H1 (cell line): ENCODE measurements at regions not wholly inside any gene's neighbourhood (a gene's known extent, or its start where the extent isn't known, plus 50 kb on each side); places are given as distances from the start of the nearest gene placed in this dataset.

ENCODE experiments used
- CTCF ChIA-PET: fragments of 300-600 bp; sonication (Branson Sonifier 250); formaldehyde crosslinking; loops from one replicate; lab custom pipeline; 2021; ENCODE audit not compliant: partially characterized antibody; lab: Charles Lee
- POLR2A ChIA-PET: fragments of 300-600 bp; sonication (Branson Sonifier 250); formaldehyde crosslinking; loops from one replicate; lab custom pipeline; 2021; ENCODE audit warnings: inconsistent platforms; ENCODE audit not compliant: partially characterized antibody; lab: Charles Lee
- DNase-seq, 2 experiments: peaks; one replicate each; pipeline versions ENCODE4 v3.0.0 to v3.0.0-alpha.2; 2010 to 2022; ENCODE audit warnings: low spot score in 2 of 2, low read depth in 1 of 2, mixed read lengths in 1 of 2
- FAIRE-seq: peaks from 2 replicates; lab custom pipeline; 2011; peaks lifted over from hg19 to GRCh38; lab: Jason Lieb, UNC
- H2AFZ ChIP-seq: 2 replicates; pipeline ENCODE4 v1.8.1; 2012; ENCODE audit warnings: low read length, inconsistent platforms
- H2AK5ac ChIP-seq: 2 replicates; pipeline ENCODE4 v1.6.1; 2013; ENCODE audit warnings: low read depth, low read length
- H2BK120ac ChIP-seq: replicated peaks from 2 replicates; pipeline ENCODE3; 2013; ENCODE audit warnings: low read depth, low read length, inconsistent platforms
- H2BK12ac ChIP-seq: 2 replicates; pipeline ENCODE4 v1.6.1; 2013; ENCODE audit warnings: low read depth, low read length
- H2BK15ac ChIP-seq: 2 replicates; pipeline ENCODE4 v1.6.1; 2013; ENCODE audit warnings: low read length
- H2BK20ac ChIP-seq: 2 replicates; pipeline ENCODE4 v1.6.1; 2013; ENCODE audit warnings: low read length
- H2BK5ac ChIP-seq: 2 replicates; pipeline ENCODE4 v1.6.1; 2013; ENCODE audit warnings: low read depth, low read length
- H3K14ac ChIP-seq: 2 replicates; pipeline ENCODE4 v1.6.1; 2013; ENCODE audit warnings: inconsistent platforms; ENCODE audit not compliant: insufficient read length
- H3K18ac ChIP-seq: 2 replicates; pipeline ENCODE4 v1.6.1; 2013; ENCODE audit warnings: low read length; ENCODE audit errors: extremely low read depth
- H3K23ac ChIP-seq: 2 replicates; pipeline ENCODE4 v1.6.1; 2013; ENCODE audit warnings: inconsistent platforms; ENCODE audit not compliant: insufficient read length
- H3K23me2 ChIP-seq: 2 replicates; pipeline ENCODE4 v1.6.1; 2013; ENCODE audit warnings: low read depth, low read length
- H3K27ac ChIP-seq: 2 replicates; pipeline ENCODE4 v1.6.1; 2011; ENCODE audit warnings: low read depth, low read length, inconsistent platforms
- H3K27me3 ChIP-seq, 4 experiments: replicated peaks in 1 of 4; 1 replicate in 1 of 4; 2 replicates in 3 of 4; pipeline versions ENCODE4 v1.6.1 to v1.8.1; 2011 to 2013; ENCODE audit warnings: low read length in 3 of 4, mild to moderate bottlenecking in 3 of 4, inconsistent platforms in 2 of 4, mixed read lengths in 2 of 4, moderate library complexity in 1 of 4; ENCODE audit not compliant: control insufficient read depth in 3 of 4, insufficient read depth in 3 of 4; ENCODE audit errors: extremely low read depth in 1 of 4
- H3K36me3 ChIP-seq, 4 experiments: 2 replicates each; pipeline versions ENCODE4 v1.6.1 to v1.8.1; 2011 to 2013; ENCODE audit warnings: mild to moderate bottlenecking in 4 of 4, low read length in 3 of 4, moderate library complexity in 2 of 4, control low read depth in 1 of 4, inconsistent platforms in 1 of 4; ENCODE audit not compliant: insufficient read depth in 4 of 4, control insufficient read depth in 2 of 4
- H3K4ac ChIP-seq: replicated peaks from 2 replicates; pipeline ENCODE3; 2013; ENCODE audit warnings: low read length, low read depth, mixed read lengths, inconsistent platforms; ENCODE audit not compliant: insufficient read length
- H3K4me1 ChIP-seq, 4 experiments: replicated peaks in 1 of 4; 1 replicate in 1 of 4; 2 replicates in 3 of 4; pipeline versions ENCODE4 v1.6.1 to v1.8.1; 2011 to 2013; ENCODE audit warnings: low read length in 3 of 4, inconsistent platforms in 2 of 4, mixed read lengths in 1 of 4; ENCODE audit not compliant: insufficient read depth in 4 of 4, control insufficient read depth in 3 of 4
- H3K4me2 ChIP-seq, 2 experiments: 2 replicates each; pipeline versions ENCODE4 v1.6.1 to v1.8.1; 2011 to 2013; ENCODE audit warnings: low read depth in 2 of 2, low read length in 2 of 2, control low read depth in 1 of 2, inconsistent platforms in 1 of 2, mild to moderate bottlenecking in 1 of 2; ENCODE audit not compliant: insufficient read depth in 1 of 2
- H3K4me3 ChIP-seq, 4 experiments: fragments of 200-600, 300-600 bp in 1 of 4; sonication (generic), shearing (Covaris generic), sonication (Bioruptor Twin) in 1 of 4; 2 replicates each; pipeline versions ENCODE4 v1.5.1 to v1.8.1; 2011 to 2016; ENCODE audit warnings: low read length in 4 of 4, low read depth in 3 of 4, control low read depth in 2 of 4, inconsistent platforms in 2 of 4, mild to moderate bottlenecking in 2 of 4, mixed read lengths in 1 of 4, moderate library complexity in 1 of 4; ENCODE audit not compliant: insufficient read depth in 2 of 4; ENCODE audit errors: extremely low read depth in 1 of 4
- H3K56ac ChIP-seq: replicated peaks from 2 replicates; pipeline ENCODE3; 2013; ENCODE audit warnings: low read depth, mild to moderate bottlenecking, mixed read lengths, low read length, inconsistent platforms; ENCODE audit not compliant: insufficient read length
- H3K79me1 ChIP-seq: 2 replicates; pipeline ENCODE4 v1.6.1; 2013; ENCODE audit warnings: low read depth, low read length, control low read depth
- H3K79me2 ChIP-seq, 2 experiments: 2 replicates each; pipeline versions ENCODE4 v1.6.1 to v1.8.1; 2012 to 2013; ENCODE audit warnings: low read length in 2 of 2, mild to moderate bottlenecking in 2 of 2, inconsistent platforms in 1 of 2; ENCODE audit not compliant: insufficient read depth in 2 of 2, control insufficient read depth in 1 of 2
- H3K9ac ChIP-seq, 4 experiments: replicated peaks in 1 of 4; 1 replicate in 1 of 4; 2 replicates in 3 of 4; pipeline versions ENCODE4 v1.6.1 to v1.8.1; 2011 to 2013; ENCODE audit warnings: low read depth in 3 of 4, low read length in 3 of 4, control low read depth in 2 of 4, mild to moderate bottlenecking in 2 of 4, moderate library complexity in 2 of 4, inconsistent platforms in 1 of 4; ENCODE audit errors: extremely low read depth in 1 of 4
- H3K9me3 ChIP-seq, 2 experiments: 2 replicates each; pipeline versions ENCODE4 v1.6.1 to v1.8.1; 2012 to 2013; ENCODE audit warnings: mild to moderate bottlenecking in 2 of 2, moderate library complexity in 2 of 2, control low read depth in 1 of 2, inconsistent platforms in 1 of 2, low read depth in 1 of 2, low read length in 1 of 2, mixed read lengths in 1 of 2; ENCODE audit not compliant: insufficient read depth in 2 of 2
- H4K20me1 ChIP-seq, 2 experiments: replicated peaks in 1 of 2; 2 replicates each; pipeline versions ENCODE3 to v1.8.1; 2011 to 2013; ENCODE audit warnings: inconsistent platforms in 2 of 2, low read length in 2 of 2, mild to moderate bottlenecking in 1 of 2; ENCODE audit not compliant: insufficient read depth in 2 of 2, control insufficient read depth in 1 of 2
- H4K5ac ChIP-seq: 2 replicates; pipeline ENCODE4 v1.6.1; 2013; ENCODE audit warnings: low read length, low read depth, mixed read lengths, inconsistent platforms; ENCODE audit not compliant: insufficient read length
- H4K8ac ChIP-seq: 2 replicates; pipeline ENCODE4 v1.8.0; 2013; ENCODE audit warnings: mild to moderate bottlenecking, moderate library complexity, low read length, inconsistent platforms; ENCODE audit not compliant: insufficient read depth; ENCODE audit errors: extremely low read depth
- H4K91ac ChIP-seq: replicated peaks from 2 replicates; pipeline ENCODE3; 2013; ENCODE audit warnings: low read length, mixed read lengths, inconsistent platforms; ENCODE audit not compliant: insufficient read length
- SUZ12 ChIP-seq: fragments of 200-600 bp; sonication (generic); IDR thresholded peaks from 2 replicates; pipeline ENCODE4 v1.6.1; 2012; ENCODE audit warnings: mild to moderate bottlenecking, inconsistent platforms, low read length, moderate library complexity, mixed read lengths
- WGBS, 2 experiments: shearing (Covaris generic) in 1 of 2; methylation state at CpG; one replicate each; pipeline versions ENCODE4 v1.1.6 to v1.1.7; 2013 to 2015; ENCODE audit warnings: low lambda C conversion rate in 2 of 2, mixed read lengths in 2 of 2, inconsistent platforms in 1 of 2, low coverage in 1 of 2, missing lambda C conversion rate in 1 of 2; ENCODE audit not compliant: insufficient replicate concordance in 2 of 2, insufficient coverage in 1 of 2, insufficient read length in 1 of 2; ENCODE audit errors: extremely low coverage in 1 of 2, missing lambda C conversion rate in 1 of 2; 5-methylcytosine and 5-hydroxymethylcytosine counted together

DNA sequence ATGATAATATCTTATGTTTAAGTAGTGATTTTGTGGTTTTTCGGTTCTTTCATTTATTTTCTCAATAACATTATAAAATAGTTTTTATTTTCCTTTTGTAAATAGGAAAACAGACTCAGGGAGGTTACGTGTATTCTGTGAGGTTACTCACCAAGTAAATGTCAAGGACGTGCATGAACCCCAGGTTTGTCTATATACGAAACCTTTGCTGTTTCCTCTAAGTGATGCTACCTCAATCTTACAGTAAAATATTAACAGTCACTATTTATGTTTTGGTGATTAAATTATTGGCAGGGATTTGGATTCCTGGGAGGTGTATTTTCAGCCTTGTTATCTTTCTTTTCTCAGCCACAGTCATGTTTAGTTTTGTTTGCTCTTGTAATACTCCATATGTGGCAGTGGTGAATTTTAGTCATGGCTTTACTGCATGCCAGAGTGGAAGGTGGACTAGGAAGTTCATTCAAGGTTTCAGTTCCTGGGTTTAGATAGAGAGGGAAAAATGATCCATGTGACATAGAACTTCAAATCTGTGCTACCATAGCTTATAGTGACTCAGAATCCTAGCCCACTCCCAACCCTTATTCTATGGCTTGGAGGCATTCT is 139.9 kb downstream of the ARL4A start:
- FAIRE-seq (no peak), DNase-seq (no peak)
- no peaks in the 10 kb centered on the region for H4K20me1 ChIP-seq
- H3K14ac ChIP-seq, result no peak overlapping the region
- H3K56ac ChIP-seq, result no peak overlapping the region
- H4K8ac ChIP-seq, result no peak overlapping the region
- H3K23me2 ChIP-seq, result no peaks in the 10 kb centered on the region
- H3K9me3 ChIP-seq, result no peaks in the 10 kb centered on the region
- H4K91ac ChIP-seq, result no peak overlapping the region
- H2BK15ac ChIP-seq, result no peak overlapping the region
- H3K4ac ChIP-seq, result no peak overlapping the region
- ChIA-PET POLR2A (no interaction called here), CTCF (interaction anchor here (0.9 to 1.1 kb wide), 2 partner anchors 13 to 37 kb away, joined by 3 to 4 read pairs; no protein-coding TSS in a partner anchor)
- H2BK120ac ChIP-seq, result no peak overlapping the region
- no peaks in the 10 kb centered on the region for H3K4me1 ChIP-seq
- H4K5ac ChIP-seq, result no peak overlapping the region
- H2AFZ ChIP-seq, result no peak overlapping the region
- no peak overlapping the region for H2BK5ac ChIP-seq
- H3K79me1 ChIP-seq, result no peaks in the 10 kb centered on the region
- 94% methylated on average over 4 of the region's 4 CpGs; no CpG with 5 or more reads in 1 of the 2 experiments for WGBS, 2 experiments
- H2AK5ac ChIP-seq, result no peak overlapping the region
- H3K4me3 ChIP-seq, result no peak overlapping the region
- no peak overlapping the region for H3K18ac ChIP-seq
- no peak overlapping the region for H2BK12ac ChIP-seq
- TF ChIP-seq SUZ12, result no peak
- no peak overlapping the region for H3K23ac ChIP-seq
- no peak overlapping the region for H3K27ac ChIP-seq
- H2BK20ac ChIP-seq, result no peak overlapping the region
- no peaks in the 10 kb centered on the region for H3K36me3 ChIP-seq
- H3K79me2 ChIP-seq, result no peaks in the 10 kb centered on the region
- no peak overlapping the region for H3K4me2 ChIP-seq
- no peak overlapping the region for H3K9ac ChIP-seq
- no peaks in the 10 kb centered on the region for H3K27me3 ChIP-seq
